Fibroblast of the conjunctiva (primary cell): ENCODE measurements at regions not wholly inside any gene's neighbourhood (a gene's known extent, or its start where the extent isn't known, plus 50 kb on each side); places are given as distances from the start of the nearest gene placed in this dataset.

Source experiments
- DNase-seq: peaks from one replicate; pipeline ENCODE4 v3.0.0-alpha.2; 2010; ENCODE audit warnings: low read depth

GRCh38 chr11:127598476-127598875 is 597.9 kb upstream of the KIRREL3 start:
- DNase-seq = no peak

DNA sequence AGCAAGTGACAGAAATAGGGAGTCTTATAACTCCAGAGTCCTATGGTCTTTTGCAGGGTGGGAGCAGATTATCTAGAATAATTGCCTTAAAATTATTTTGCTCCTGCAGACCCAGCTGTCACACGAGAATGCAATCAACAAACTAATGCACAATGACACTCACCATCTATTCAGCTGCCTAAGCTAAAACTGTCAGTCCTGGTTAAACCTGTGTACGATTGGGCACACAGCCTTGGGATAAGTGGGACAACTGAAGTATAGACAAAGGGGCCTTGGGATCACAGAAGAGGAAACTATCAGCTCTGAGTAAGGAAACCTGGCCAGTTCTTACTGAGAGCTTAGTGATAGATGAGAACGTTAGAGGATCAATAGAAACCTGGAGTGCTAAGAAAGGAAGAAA is 595.9 kb upstream of the KIRREL3 start:
- DNase-seq = no peak

DNA sequence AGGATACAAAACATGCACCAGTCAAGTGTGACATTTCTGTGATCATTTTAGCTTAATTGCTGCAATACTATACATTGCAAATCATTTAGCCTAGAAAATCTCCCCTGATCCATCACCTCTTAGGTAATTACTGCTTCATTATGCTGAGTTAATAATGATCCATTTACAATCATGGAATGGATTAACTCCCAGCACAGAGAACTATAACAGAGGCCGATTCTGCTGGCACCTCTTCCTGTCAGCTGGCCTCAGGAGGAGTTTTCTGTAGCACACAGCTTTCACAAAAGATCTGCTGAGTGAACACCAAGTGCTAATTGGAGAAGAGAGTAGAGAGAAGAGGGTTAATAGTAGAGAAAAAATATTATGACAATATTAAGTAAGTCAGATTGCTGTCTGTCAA is 591.8 kb upstream of the KIRREL3 start:
- DNase-seq = no peak

DNA sequence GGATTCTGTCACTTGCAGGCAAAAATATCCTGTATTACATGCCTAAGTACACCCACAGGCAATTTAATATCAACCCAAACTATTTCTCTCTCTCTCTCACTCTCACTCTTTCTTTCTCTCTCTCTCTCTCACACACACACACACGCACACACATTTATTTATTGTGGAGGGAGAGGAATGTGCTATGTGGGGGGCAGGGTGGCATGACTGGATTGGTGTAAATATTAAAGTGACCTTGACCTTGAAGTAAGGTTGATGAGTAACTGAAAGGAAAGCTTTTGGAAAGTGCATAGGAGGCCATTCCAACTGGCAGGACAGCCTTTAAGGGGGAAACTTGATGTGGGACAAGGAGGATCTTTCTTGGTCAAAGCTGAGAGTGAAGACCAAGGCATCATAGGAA is 589.7 kb upstream of the KIRREL3 start:
- no peak for DNase-seq

DNA sequence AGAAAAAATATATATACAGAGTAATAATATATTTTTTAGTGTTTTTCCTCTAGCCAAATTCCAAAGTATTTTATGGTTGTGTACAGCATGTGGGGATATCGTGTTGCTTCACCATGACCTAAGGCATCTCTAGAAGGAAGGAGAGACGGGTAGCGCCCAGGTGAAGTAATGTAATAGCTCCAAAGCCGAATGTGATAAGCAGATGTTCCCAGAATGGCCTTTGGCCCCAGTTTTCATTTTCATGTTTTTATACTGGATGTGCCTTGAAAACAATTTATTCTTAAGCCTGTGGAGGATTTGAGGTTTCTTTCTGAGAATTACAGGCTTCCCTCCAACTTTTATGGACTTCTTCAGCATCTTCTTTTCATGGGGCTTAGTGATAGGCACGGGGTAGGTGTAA is 587.9 kb upstream of the KIRREL3 start:
- no peak for DNase-seq

DNA sequence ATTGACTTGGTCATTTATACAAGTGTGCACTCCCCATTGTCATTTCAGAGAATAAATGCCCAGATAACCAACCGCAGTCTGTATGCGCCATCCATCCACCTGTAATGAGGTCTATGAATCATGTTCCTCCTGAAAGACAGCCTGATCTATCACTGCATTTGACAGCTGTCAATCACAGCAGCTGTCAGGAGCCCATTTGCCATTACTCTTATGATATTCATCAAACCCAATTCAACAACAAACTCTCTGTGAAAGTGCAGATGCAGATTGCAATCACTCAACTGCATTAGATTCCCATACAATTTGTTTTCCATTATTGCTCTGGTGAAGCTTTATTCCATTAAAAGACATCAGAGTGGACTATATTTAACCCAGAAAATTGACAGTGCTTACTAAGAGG is 586.9 kb upstream of the KIRREL3 start:
- no peak for DNase-seq

GRCh38 chr11:127576210-127576609 is 575.6 kb upstream of the KIRREL3 start:
- no peak for DNase-seq

DNA sequence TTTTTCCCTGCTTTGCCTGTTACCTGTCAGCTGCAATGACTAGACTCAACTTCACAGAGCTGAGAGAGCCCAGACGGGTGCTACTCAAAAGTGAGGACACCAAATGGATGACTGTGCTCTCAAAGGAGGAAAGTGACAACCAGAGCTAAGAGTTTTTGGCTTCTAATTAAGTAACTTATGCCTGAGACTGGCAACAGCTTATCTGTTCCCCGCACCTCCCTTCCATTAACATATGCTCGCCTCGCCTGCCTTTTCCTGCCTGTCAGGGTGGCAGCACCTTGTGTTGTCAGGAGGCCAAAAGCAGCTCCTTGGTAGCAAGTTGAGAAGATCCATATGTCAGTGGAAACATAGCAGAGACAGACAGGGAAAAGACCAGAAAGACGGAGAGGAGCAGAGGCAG is 573.9 kb upstream of the KIRREL3 start:
- DNase-seq = no peak

GRCh38 chr11:127568891-127569290 is 568.3 kb upstream of the KIRREL3 start:
- DNase-seq = no peak

DNA sequence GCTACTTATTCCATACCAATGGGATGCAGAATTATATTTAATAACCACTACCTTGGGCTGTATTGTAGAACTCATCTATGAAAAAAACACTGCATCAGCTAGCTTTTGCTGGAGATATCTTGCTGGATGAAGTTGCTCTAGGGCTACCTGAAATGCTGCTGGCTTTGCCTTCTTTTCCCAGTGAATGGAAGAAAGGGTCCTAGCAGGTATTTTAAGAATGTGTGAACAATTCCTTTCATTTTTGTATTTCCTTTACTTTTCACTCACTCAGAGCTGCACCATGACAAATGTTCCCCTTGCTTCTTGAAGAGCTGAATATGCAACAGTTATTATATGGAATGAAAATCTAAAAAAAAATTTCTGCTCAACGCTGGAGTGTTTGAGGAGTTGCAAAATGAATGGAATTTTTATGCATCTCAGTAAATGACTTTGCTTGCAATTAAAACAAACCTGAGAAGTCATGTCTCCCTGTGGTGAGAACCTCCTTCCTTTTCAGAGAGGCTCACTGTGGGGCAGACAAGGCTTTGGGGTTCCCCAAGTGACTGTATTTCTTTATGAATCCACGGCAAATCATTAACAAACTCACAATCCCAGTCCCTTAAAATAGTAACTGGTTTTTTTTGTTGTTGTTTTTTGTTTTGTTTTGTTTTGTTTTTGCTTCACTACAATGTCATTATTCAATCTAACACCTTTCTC is 566.8 kb upstream of the KIRREL3 start:
- DNase-seq = no peak

DNA sequence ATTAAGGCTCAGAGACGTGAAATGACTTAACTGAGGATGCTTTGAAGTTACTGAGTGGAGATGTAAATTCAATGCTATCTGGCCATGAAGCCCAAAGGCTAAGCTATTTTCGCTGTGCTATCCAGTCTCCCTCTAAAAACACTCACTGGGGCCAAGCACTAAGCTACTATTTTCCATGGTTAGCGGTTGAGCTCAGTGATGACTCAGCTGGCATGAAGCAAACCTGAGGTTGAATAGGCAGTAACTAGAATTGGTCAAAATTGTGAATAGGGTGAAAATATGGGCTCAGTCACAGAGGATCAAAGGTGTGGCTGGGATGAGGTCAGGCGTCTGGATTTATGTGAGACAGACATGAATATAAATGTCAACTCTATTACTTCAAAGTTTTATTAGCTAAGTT is 564.2 kb upstream of the KIRREL3 start:
- no peak for DNase-seq

DNA sequence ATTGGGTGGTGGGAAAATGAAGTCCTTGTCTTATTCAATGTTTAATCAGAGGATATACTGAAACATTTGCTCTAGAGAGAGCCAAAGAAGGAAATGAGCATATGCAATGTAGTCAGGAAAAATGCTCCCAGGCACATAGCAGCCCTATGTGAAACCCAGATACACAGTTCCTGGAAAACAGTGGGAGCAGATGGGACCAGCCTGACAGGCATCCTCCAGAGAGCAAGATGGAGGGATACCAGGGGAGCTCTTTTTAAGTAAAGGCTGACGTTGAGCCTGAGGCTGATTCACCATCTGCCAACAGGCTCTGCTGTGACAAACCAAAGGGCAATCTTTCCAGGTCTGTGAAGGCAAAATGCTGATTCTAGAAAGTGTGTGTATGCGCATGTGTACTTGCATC is 559.4 kb upstream of the KIRREL3 start:
- DNase-seq = no peak

DNA sequence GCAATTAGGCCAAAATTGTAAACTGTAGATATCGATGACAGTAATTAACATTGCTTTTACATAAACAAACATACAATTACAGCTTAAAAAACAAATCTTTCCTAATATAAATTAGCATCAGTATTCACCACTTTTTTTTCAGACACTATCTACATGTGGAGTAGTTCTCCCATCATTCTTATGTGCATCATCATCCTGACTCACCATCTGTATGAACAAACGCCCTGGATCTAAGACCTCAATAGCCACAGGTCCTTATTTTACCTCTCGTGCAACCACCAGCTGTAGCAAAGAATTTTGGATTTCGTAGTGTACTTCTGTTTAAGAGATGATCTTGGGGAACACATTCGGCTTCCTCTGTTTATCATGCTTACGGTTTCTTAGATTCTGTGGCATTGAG is 551.9 kb upstream of the KIRREL3 start:
- DNase-seq = no peak

DNA sequence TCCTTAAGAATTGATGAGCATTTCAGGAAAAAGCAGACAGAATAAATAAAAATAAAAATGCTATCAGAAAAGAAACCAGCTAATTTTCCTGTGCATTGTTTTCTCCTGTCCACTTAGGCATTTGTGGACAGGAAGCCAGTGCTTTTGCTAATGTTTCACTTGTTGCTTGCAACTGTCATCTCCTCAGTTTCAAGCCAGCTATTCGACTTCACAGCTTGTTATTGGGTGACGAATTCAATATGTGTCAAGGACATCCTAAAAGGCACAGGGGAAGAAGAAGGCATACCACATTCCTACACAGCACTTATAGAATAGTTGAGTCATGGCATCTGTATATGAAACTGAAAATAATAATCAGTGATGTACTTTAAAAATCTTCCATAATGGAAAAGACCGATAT is 530.6 kb upstream of the KIRREL3 start:
- DNase-seq = no peak

GRCh38 chr11:127528297-127528696 is 527.7 kb upstream of the KIRREL3 start:
- no peak for DNase-seq

GRCh38 chr11:127524618-127525017 is 524.0 kb upstream of the KIRREL3 start:
- no peak for DNase-seq

GRCh38 chr11:127521413-127521812 is 520.8 kb upstream of the KIRREL3 start:
- DNase-seq = no peak

- DNase-seq = no peak
Observed at GRCh38 chr11:127507851-127508250, 507.3 kb upstream of the KIRREL3 start.

- no peak for DNase-seq
Observed at GRCh38 chr11:127506647-127507046, 506.1 kb upstream of the KIRREL3 start.

DNA sequence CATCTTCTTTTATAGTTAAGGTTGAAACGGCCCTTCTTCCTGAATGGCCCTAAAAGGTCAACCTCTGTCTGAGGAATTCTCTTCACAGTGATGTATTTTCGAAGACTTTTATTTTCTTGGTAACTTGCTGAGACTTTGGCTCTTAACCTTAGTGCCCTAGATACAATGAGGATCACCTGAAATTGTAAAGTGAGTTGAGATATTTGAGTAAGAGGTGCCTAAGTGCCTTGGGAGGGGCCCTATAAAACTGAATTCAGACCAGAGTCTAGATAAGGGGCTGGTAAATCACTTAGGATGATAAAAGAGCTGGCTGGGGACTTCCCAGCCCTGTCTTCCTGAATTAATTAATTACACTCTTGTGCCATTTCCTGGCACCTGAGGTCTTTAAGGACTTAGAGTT is 505.6 kb upstream of the KIRREL3 start:
- no peak for DNase-seq

DNA sequence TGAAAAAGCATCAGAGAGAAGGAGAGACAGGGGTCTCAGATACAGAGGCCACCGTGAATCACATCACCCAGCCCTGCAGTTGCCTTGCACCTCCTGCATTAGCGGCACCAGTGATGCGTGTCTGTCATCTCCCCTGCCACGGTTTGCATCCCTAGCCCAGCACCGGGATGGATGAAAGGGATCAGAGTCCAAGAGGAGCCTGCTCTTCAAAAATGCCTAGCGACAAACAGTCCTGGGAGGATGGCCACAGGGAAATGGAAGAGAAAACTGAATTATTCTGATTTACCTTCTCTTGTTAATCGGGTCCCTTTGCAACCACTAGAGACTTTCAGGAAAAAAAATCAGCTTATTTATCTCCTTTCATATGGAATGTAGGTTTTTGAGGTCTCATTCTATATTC is 495.6 kb upstream of the KIRREL3 start:
- no peak for DNase-seq

DNA sequence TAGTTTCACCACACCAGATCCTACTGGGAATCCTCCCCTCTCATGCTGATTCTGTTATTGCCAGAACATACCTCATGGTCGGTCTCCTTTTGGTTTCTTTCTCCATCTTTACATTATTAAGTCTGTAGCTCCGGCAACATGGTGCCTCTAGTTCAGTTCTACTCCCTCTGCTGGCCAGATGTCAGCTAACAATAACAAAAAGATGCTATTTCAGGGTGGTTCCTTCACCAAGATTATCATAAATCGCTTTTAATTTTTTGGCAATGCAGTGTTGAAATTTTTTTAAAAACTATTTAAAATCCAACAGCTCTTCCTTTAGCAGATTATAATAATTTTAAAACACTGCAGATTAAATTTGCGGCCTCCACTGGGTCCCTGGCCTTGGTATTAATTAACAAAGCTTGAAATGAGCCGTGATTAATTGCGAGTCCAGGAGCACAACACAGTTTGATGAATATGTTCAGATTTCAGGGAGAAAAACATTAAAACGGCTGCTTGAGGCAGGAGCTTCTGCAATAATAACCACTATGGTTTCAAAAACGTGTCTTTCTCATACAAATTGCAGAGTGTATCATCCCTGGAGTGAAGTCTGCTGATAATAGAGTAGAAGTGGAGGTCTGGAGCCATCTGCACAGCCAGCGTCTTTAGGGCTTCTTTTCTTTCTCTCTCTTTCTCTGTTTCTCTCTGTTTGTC is 492.9 kb upstream of the KIRREL3 start:
- no peak for DNase-seq

DNA sequence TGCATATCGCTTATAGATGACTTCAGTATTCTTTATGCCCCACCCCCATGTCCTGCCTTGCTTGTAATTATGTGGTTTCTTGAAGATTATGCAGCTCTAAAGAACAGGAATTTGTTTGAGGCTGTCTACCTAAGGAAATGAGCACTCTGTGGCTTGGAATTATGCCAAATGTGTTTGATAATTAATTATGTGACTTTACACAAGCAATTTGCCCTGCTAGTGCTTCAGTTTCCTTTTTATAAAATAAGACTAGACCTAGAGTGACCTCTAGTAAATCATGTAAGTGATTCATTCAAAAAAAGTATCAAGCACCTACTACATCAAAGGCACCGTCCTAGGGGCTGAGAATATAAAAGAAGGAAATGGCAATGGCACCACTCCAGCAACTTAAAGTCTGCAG is 491.5 kb upstream of the KIRREL3 start:
- no peak for DNase-seq

GRCh38 chr11:127491589-127491988 is 491.0 kb upstream of the KIRREL3 start:
- DNase-seq = no peak
